Fibroblast of lung (primary cell): ENCODE measurements at regions not wholly inside any gene's neighbourhood (a gene's known extent, or its start where the extent isn't known, plus 50 kb on each side); places are given as distances from the start of the nearest gene placed in this dataset.

Experiments
- DNase-seq, 2 donors: peaks; one replicate each; pipeline versions ENCODE4 v3.0.0 to v3.0.0-alpha.2; 2010; ENCODE audit warnings: low read depth in 2 of 2
- H2AFZ ChIP-seq: 2 replicates; pipeline ENCODE4 v1.5.1; 2012; ENCODE audit warnings: low read length, control low read depth, inconsistent platforms
- H3K27ac ChIP-seq: 2 replicates; pipeline ENCODE4 v1.5.1; 2011; ENCODE audit warnings: low read length, control low read depth; ENCODE audit not compliant: insufficient read depth
- H3K27me3 ChIP-seq: 2 replicates; pipeline ENCODE4 v1.5.1; 2011; ENCODE audit warnings: mild to moderate bottlenecking, low read length; ENCODE audit not compliant: control insufficient read depth, insufficient read depth
- H3K36me3 ChIP-seq: 2 replicates; pipeline ENCODE4 v1.5.1; 2011; ENCODE audit warnings: low read length; ENCODE audit not compliant: control insufficient read depth, insufficient read depth
- H3K4me1 ChIP-seq: 2 replicates; pipeline ENCODE4 v1.5.1; 2011; ENCODE audit warnings: low read length; ENCODE audit not compliant: control insufficient read depth, insufficient read depth; ENCODE audit errors: extremely low read depth
- H3K4me2 ChIP-seq: 2 replicates; pipeline ENCODE4 v1.5.1; 2011; ENCODE audit warnings: low read length, control low read depth; ENCODE audit not compliant: insufficient read depth; ENCODE audit errors: extremely low read depth
- H3K4me3 ChIP-seq, 4 experiments: fragments of 200-600 bp in 1 of 4; sonication (generic) in 1 of 4; replicated peaks in 1 of 4; 2 replicates each; pipeline ENCODE4 v1.5.1; 2011 to 2016; ENCODE audit warnings: low read length in 4 of 4, low read depth in 3 of 4, mild to moderate bottlenecking in 3 of 4, control low read depth in 2 of 4, inconsistent platforms in 1 of 4, mixed read lengths in 1 of 4; ENCODE audit not compliant: insufficient read depth in 1 of 4; ENCODE audit errors: control extremely low read depth in 1 of 4
- H3K79me2 ChIP-seq: 2 replicates; pipeline ENCODE4 v1.5.1; 2012; ENCODE audit warnings: mild to moderate bottlenecking, low read length, inconsistent platforms; ENCODE audit not compliant: control insufficient read depth, insufficient read depth
- H3K9ac ChIP-seq: 2 replicates; pipeline ENCODE4 v1.5.1; 2011; ENCODE audit warnings: mild to moderate bottlenecking, low read length, control low read depth; ENCODE audit not compliant: insufficient read depth
- H3K9me3 ChIP-seq: 2 replicates; pipeline ENCODE4 v1.5.1; 2012; ENCODE audit warnings: low read depth, low read length; ENCODE audit not compliant: control insufficient read depth, insufficient read depth
- H4K20me1 ChIP-seq: 2 replicates; pipeline ENCODE4 v1.5.1; 2011; ENCODE audit warnings: low read length; ENCODE audit not compliant: control insufficient read depth, insufficient read depth; ENCODE audit errors: extremely low read depth
- CTCF ChIP-seq, 2 donors: IDR thresholded peaks in 1 of 2; conservative IDR thresholded peaks in 1 of 2; 1 replicate in 1 of 2; 2 replicates in 1 of 2; pipeline ENCODE4 v1.5.1; 2011 to 2012; ENCODE audit warnings: low read length in 2 of 2, control low read depth in 1 of 2, inconsistent platforms in 1 of 2, low read depth in 1 of 2, mild to moderate bottlenecking in 1 of 2
- EZH2 ChIP-seq: IDR thresholded peaks from 2 replicates; pipeline ENCODE4 v1.5.1; 2012; ENCODE audit warnings: low read length, control low read depth, mild to moderate bottlenecking; ENCODE audit errors: missing control alignments

- DNase-seq, result no peak
- Histone ChIP-seq H3K4me3 (no peak overlapping the region), H3K79me2 (no peaks in the 10 kb centered on the region), H4K20me1 (no peaks in the 10 kb centered on the region), H3K27me3 (no peaks in the 10 kb centered on the region), H3K27ac (no peak overlapping the region), H3K4me1 (no peaks in the 10 kb centered on the region), H3K36me3 (no peaks in the 10 kb centered on the region), H2AFZ (no peak overlapping the region), H3K9ac (no peak overlapping the region), H3K4me2 (no peak overlapping the region), H3K9me3 (no peaks in the 10 kb centered on the region)
- TF ChIP-seq EZH2 (no peak), CTCF (conservative IDR thresholded peaks at IDR 0.05 in 1 of 2, IDR thresholded peaks at IDR 0.05 in 1 of 2; ENCODE audit: low read depth in 1 of 2, low read length in 2 of 2) (no peak)
These were observed 80.6 kb downstream of the HINT1 start for GRCh38 chr5:131084436-131084835.

- TF ChIP-seq CTCF (conservative IDR thresholded peaks at IDR 0.05 in 1 of 2, IDR thresholded peaks at IDR 0.05 in 1 of 2; ENCODE audit: low read depth in 1 of 2, low read length in 2 of 2) (no peak), EZH2 (no peak)
- Histone ChIP-seq H3K27me3 (no peaks in the 10 kb centered on the region), H3K9me3 (no peaks in the 10 kb centered on the region), H3K79me2 (no peaks in the 10 kb centered on the region), H3K27ac (no peak overlapping the region), H3K4me2 (no peak overlapping the region), H4K20me1 (no peaks in the 10 kb centered on the region), H3K9ac (no peak overlapping the region), H3K4me3 (no peak overlapping the region), H3K4me1 (no peaks in the 10 kb centered on the region), H2AFZ (no peak overlapping the region), H3K36me3 (no peaks in the 10 kb centered on the region)
- DNase-seq, result no peak
These were observed 83.1 kb downstream of the HINT1 start for GRCh38 chr5:131081913-131082488.

GRCh38 chr5:131081374-131081773 lies 83.7 kb downstream of the HINT1 start:
- Histone ChIP-seq H3K4me2 (no peak overlapping the region), H2AFZ (no peak overlapping the region), H3K4me3 (no peak overlapping the region), H4K20me1 (no peaks in the 10 kb centered on the region), H3K27ac (no peak overlapping the region), H3K4me1 (no peaks in the 10 kb centered on the region), H3K36me3 (no peaks in the 10 kb centered on the region), H3K27me3 (no peaks in the 10 kb centered on the region), H3K79me2 (no peaks in the 10 kb centered on the region), H3K9me3 (no peaks in the 10 kb centered on the region), H3K9ac (no peak overlapping the region)
- no peak for TF ChIP-seq EZH2
- TF ChIP-seq CTCF (conservative IDR thresholded peaks at IDR 0.05 in 1 of 2, IDR thresholded peaks at IDR 0.05 in 1 of 2; ENCODE audit: low read depth in 1 of 2, low read length in 2 of 2), result no peak
- DNase-seq, result peak in 1 of 2 donors; percentile 30
